ENCODE measurements at regions not wholly inside any gene's neighbourhood (a gene's known extent, or its start where the extent isn't known, plus 50 kb on each side); places are given as distances from the start of the nearest gene placed in this dataset.
"Not testable (repeated sequence)": the region's sequence is repeated elsewhere in the genome, so short reads cannot be mapped to it uniquely, and the experiment has no call there.

- Mint-ChIP-seq H3K27me3 (ENCODE audit: low read depth) (no peaks in the 10 kb centered on the region), H3K4me3 (no peak overlapping the region), H3K4me1 (ENCODE audit: low read depth) (no peaks in the 10 kb centered on the region), H3K9me3 (no peaks in the 10 kb centered on the region), H3K36me3 (ENCODE audit: low read depth) (no peaks in the 10 kb centered on the region), H3K27ac (no peak overlapping the region)
- no peak for DNase-seq (ENCODE audit: low spot score)
Observed at GRCh38 chr18:1708006-1708405, 803.3 kb downstream of the ADCYAP1 start.

- Mint-ChIP-seq H3K27ac (no peak overlapping the region), H3K9me3 (no peaks in the 10 kb centered on the region), H3K27me3 (ENCODE audit: low read depth) (no peaks in the 10 kb centered on the region), H3K4me3 (no peak overlapping the region), H3K36me3 (ENCODE audit: low read depth) (no peaks in the 10 kb centered on the region), H3K4me1 (ENCODE audit: low read depth) (no peaks in the 10 kb centered on the region)
- no peak for DNase-seq (ENCODE audit: low spot score)
Observed at GRCh38 chr18:1710114-1710513, 805.4 kb downstream of the ADCYAP1 start.

- Mint-ChIP-seq H3K4me3 (no peak overlapping the region), H3K4me1 (ENCODE audit: low read depth) (no peaks in the 10 kb centered on the region), H3K36me3 (ENCODE audit: low read depth) (no peaks in the 10 kb centered on the region), H3K27me3 (ENCODE audit: low read depth) (no peaks in the 10 kb centered on the region), H3K9me3 (peaks cover 21% of the 10 kb centered on the region), H3K27ac (no peak overlapping the region)
- no peak for DNase-seq (ENCODE audit: low spot score)
Observed at GRCh38 chr18:1732143-1732542, 827.5 kb downstream of the ADCYAP1 start.

GRCh38 chr18:1746131-1746530, 825.2 kb downstream of the METTL4 start:
- DNase-seq (ENCODE audit: low spot score), result no peak
- H3K9me3 Mint-ChIP-seq, result peaks cover 4% of the 10 kb centered on the region
- H3K27ac Mint-ChIP-seq, result no peak overlapping the region
- no peaks in the 10 kb centered on the region for H3K27me3 Mint-ChIP-seq (ENCODE audit: low read depth)
- H3K36me3 Mint-ChIP-seq (ENCODE audit: low read depth), result no peaks in the 10 kb centered on the region
- H3K4me1 Mint-ChIP-seq (ENCODE audit: low read depth), result no peaks in the 10 kb centered on the region
- no peak overlapping the region for H3K4me3 Mint-ChIP-seq

GRCh38 chr18:1751249-1751648, 820.1 kb downstream of the METTL4 start:
- no peak for DNase-seq (ENCODE audit: low spot score)
- peaks cover 3% of the 10 kb centered on the region for H3K9me3 Mint-ChIP-seq
- H3K27me3 Mint-ChIP-seq (ENCODE audit: low read depth), result no peaks in the 10 kb centered on the region
- H3K4me1 Mint-ChIP-seq (ENCODE audit: low read depth), result no peaks in the 10 kb centered on the region
- no peaks in the 10 kb centered on the region for H3K36me3 Mint-ChIP-seq (ENCODE audit: low read depth)
- H3K27ac Mint-ChIP-seq, result no peak overlapping the region
- no peak overlapping the region for H3K4me3 Mint-ChIP-seq

GRCh38 chr18:1760901-1761300, 810.4 kb downstream of the METTL4 start:
- Mint-ChIP-seq H3K4me1 (ENCODE audit: low read depth) (no peaks in the 10 kb centered on the region), H3K9me3 (peaks cover 5% of the 10 kb centered on the region), H3K27me3 (ENCODE audit: low read depth) (no peaks in the 10 kb centered on the region), H3K4me3 (no peak overlapping the region), H3K27ac (no peak overlapping the region), H3K36me3 (ENCODE audit: low read depth) (no peaks in the 10 kb centered on the region)
- DNase-seq (ENCODE audit: low spot score), result no peak

- H3K9me3 Mint-ChIP-seq, result peaks cover 4% of the 10 kb centered on the region
Observed at GRCh38 chr18:1774261-1774660, 797.0 kb downstream of the METTL4 start.

GRCh38 chr18:1777843-1778242, 793.5 kb downstream of the METTL4 start:
- H3K4me3 Mint-ChIP-seq, result no peak overlapping the region
- peaks cover 9% of the 10 kb centered on the region for H3K9me3 Mint-ChIP-seq
- H3K36me3 Mint-ChIP-seq (ENCODE audit: low read depth), result no peaks in the 10 kb centered on the region
- no peaks in the 10 kb centered on the region for H3K27me3 Mint-ChIP-seq (ENCODE audit: low read depth)
- no peak for DNase-seq (ENCODE audit: low spot score)
- no peak overlapping the region for H3K27ac Mint-ChIP-seq
- H3K4me1 Mint-ChIP-seq (ENCODE audit: low read depth), result no peaks in the 10 kb centered on the region

More at GRCh38 chr18:1774261-1774660, 797.0 kb downstream of the METTL4 start:
- no peak overlapping the region for H3K4me3 Mint-ChIP-seq
- H3K27ac Mint-ChIP-seq, result no peak overlapping the region
- no peaks in the 10 kb centered on the region for H3K27me3 Mint-ChIP-seq (ENCODE audit: low read depth)
- DNase-seq (ENCODE audit: low spot score), result no peak
- H3K36me3 Mint-ChIP-seq (ENCODE audit: low read depth), result no peaks in the 10 kb centered on the region
- no peaks in the 10 kb centered on the region for H3K4me1 Mint-ChIP-seq (ENCODE audit: low read depth)

GRCh38 chr18:1778496-1779178, 792.7 kb downstream of the METTL4 start:
- DNase-seq (ENCODE audit: low spot score), result no peak
- Mint-ChIP-seq H3K36me3 (ENCODE audit: low read depth) (no peaks in the 10 kb centered on the region), H3K9me3 (peaks cover 14% of the 10 kb centered on the region), H3K4me3 (no peak overlapping the region), H3K27ac (no peak overlapping the region), H3K4me1 (ENCODE audit: low read depth) (no peaks in the 10 kb centered on the region), H3K27me3 (ENCODE audit: low read depth) (no peaks in the 10 kb centered on the region)

- H3K9me3 Mint-ChIP-seq, result peaks cover 19% of the 10 kb centered on the region
- H3K27me3 Mint-ChIP-seq (ENCODE audit: low read depth), result no peaks in the 10 kb centered on the region
- no peak overlapping the region for H3K4me3 Mint-ChIP-seq
- DNase-seq (ENCODE audit: low spot score), result no peak
- H3K36me3 Mint-ChIP-seq (ENCODE audit: low read depth), result no peaks in the 10 kb centered on the region
- no peak overlapping the region for H3K27ac Mint-ChIP-seq
- no peaks in the 10 kb centered on the region for H3K4me1 Mint-ChIP-seq (ENCODE audit: low read depth)
Observed at GRCh38 chr18:1779587-1779986, 791.7 kb downstream of the METTL4 start.

GRCh38 chr18:1784113-1784512, 787.2 kb downstream of the METTL4 start:
- Mint-ChIP-seq H3K4me3 (no peak overlapping the region), H3K27ac (no peak overlapping the region), H3K36me3 (ENCODE audit: low read depth) (no peaks in the 10 kb centered on the region), H3K9me3 (peaks cover 42% of the 10 kb centered on the region), H3K27me3 (ENCODE audit: low read depth) (no peaks in the 10 kb centered on the region), H3K4me1 (ENCODE audit: low read depth) (no peaks in the 10 kb centered on the region)
- no peak for DNase-seq (ENCODE audit: low spot score)

GRCh38 chr18:1785980-1786379, 785.3 kb downstream of the METTL4 start:
- H3K4me3 Mint-ChIP-seq; H3K4me1 Mint-ChIP-seq (ENCODE audit: low read depth); DNase-seq (ENCODE audit: low spot score); H3K36me3 Mint-ChIP-seq (ENCODE audit: low read depth); H3K27ac Mint-ChIP-seq; H3K27me3 Mint-ChIP-seq (ENCODE audit: low read depth): not testable (repeated sequence)
- peaks cover 36% of the 10 kb centered on the region for H3K9me3 Mint-ChIP-seq

- no peaks in the 10 kb centered on the region for H3K27me3 Mint-ChIP-seq (ENCODE audit: low read depth)
- no peaks in the 10 kb centered on the region for H3K9me3 Mint-ChIP-seq
- H3K4me1 Mint-ChIP-seq (ENCODE audit: low read depth), result no peaks in the 10 kb centered on the region
- no peak for DNase-seq (ENCODE audit: low spot score)
- H3K27ac Mint-ChIP-seq, result no peak overlapping the region
- H3K4me3 Mint-ChIP-seq, result no peak overlapping the region
- H3K36me3 Mint-ChIP-seq (ENCODE audit: low read depth), result no peaks in the 10 kb centered on the region
Observed at GRCh38 chr18:1796636-1797035, 774.7 kb downstream of the METTL4 start.

GRCh38 chr18:1797235-1797634, 774.1 kb downstream of the METTL4 start:
- H3K4me3 Mint-ChIP-seq, result no peak overlapping the region
- H3K36me3 Mint-ChIP-seq (ENCODE audit: low read depth), result no peaks in the 10 kb centered on the region
- H3K9me3 Mint-ChIP-seq, result no peaks in the 10 kb centered on the region
- no peak overlapping the region for H3K27ac Mint-ChIP-seq
- H3K27me3 Mint-ChIP-seq (ENCODE audit: low read depth), result no peaks in the 10 kb centered on the region
- DNase-seq (ENCODE audit: low spot score), result no peak
- H3K4me1 Mint-ChIP-seq (ENCODE audit: low read depth), result no peaks in the 10 kb centered on the region

GRCh38 chr18:1805521-1805920, 765.8 kb downstream of the METTL4 start:
- no peaks in the 10 kb centered on the region for H3K36me3 Mint-ChIP-seq (ENCODE audit: low read depth)
- H3K4me1 Mint-ChIP-seq (ENCODE audit: low read depth), result no peaks in the 10 kb centered on the region
- H3K27ac Mint-ChIP-seq, result no peak overlapping the region
- DNase-seq (ENCODE audit: low spot score), result no peak
- H3K4me3 Mint-ChIP-seq, result no peak overlapping the region
- no peaks in the 10 kb centered on the region for H3K9me3 Mint-ChIP-seq
- no peaks in the 10 kb centered on the region for H3K27me3 Mint-ChIP-seq (ENCODE audit: low read depth)
